OCI-LY7 (cell line): ENCODE measurements at regions not wholly inside any gene's neighbourhood (a gene's known extent, or its start where the extent isn't known, plus 50 kb on each side); places are given as distances from the start of the nearest gene placed in this dataset.

Experiments used
- BruUV-seq: library from RNA; stranded (reverse); fragments of 400-500 nt; replicated peaks from 2 replicates; lab custom pipeline; 2021; lab: Mats Ljungman, UMichigan
- CTCF ChIA-PET: fragments of 300-600 bp; sonication (Branson Sonifier 250); formaldehyde crosslinking; loops from one replicate; lab custom pipeline; 2022; ENCODE audit warnings: antibody characterized with exemption; ENCODE audit not compliant: unreplicated experiment; lab: Charles Lee
- POLR2A ChIA-PET: fragments of 300-600 bp; sonication (Branson Sonifier 250); formaldehyde crosslinking; loops from one replicate; lab custom pipeline; 2022; ENCODE audit warnings: antibody characterized with exemption; lab: Charles Lee
- DNase-seq: peaks from one replicate; pipeline ENCODE4 v3.0.0-alpha.2; 2015; ENCODE audit warnings: low spot score
- H2AFZ ChIP-seq: fragments of 200-600 bp; sonication (generic), shearing (Covaris generic); 2 replicates; pipeline ENCODE4 v1.6.1; 2014; ENCODE audit warnings: mild to moderate bottlenecking, antibody characterized with exemption, low read length, moderate library complexity
- H3K27ac ChIP-seq: fragments of 200-600 bp; sonication (generic); 2 replicates; pipeline ENCODE4 v1.5.1; 2014; ENCODE audit warnings: mixed run types, low read depth, mild to moderate bottlenecking, moderate library complexity, low read length, inconsistent platforms; ENCODE audit not compliant: poor library complexity, severe bottlenecking
- H3K36me3 ChIP-seq: fragments of 200-600 bp; sonication (generic); 2 replicates; pipeline ENCODE4 v1.6.1; 2014; ENCODE audit warnings: mild to moderate bottlenecking, antibody characterized with exemption, low read length, moderate library complexity, mixed read lengths; ENCODE audit not compliant: insufficient read depth
- H3K4me1 ChIP-seq: fragments of 200-600 bp; sonication (generic); 2 replicates; pipeline ENCODE4 v1.5.1; 2014; ENCODE audit warnings: mild to moderate bottlenecking, low read length; ENCODE audit not compliant: insufficient read depth, poor library complexity, severe bottlenecking
- H3K4me2 ChIP-seq: fragments of 200-600 bp; sonication (generic); 2 replicates; pipeline ENCODE4 v1.6.1; 2014; ENCODE audit warnings: mild to moderate bottlenecking, low read length
- H3K4me3 ChIP-seq: fragments of 200-600 bp; sonication (generic); 2 replicates; pipeline ENCODE4 v1.5.1; 2014; ENCODE audit warnings: mild to moderate bottlenecking, low read depth, low read length; ENCODE audit not compliant: poor library complexity, severe bottlenecking
- H3K79me2 ChIP-seq: fragments of 200-600 bp; sonication (generic); 2 replicates; pipeline ENCODE4 v1.6.1; 2016; ENCODE audit warnings: low read depth, mild to moderate bottlenecking, low read length, moderate library complexity, mixed read lengths; ENCODE audit not compliant: insufficient read depth
- H3K9me2 ChIP-seq: fragments of 200-600 bp; sonication (generic); 2 replicates; pipeline ENCODE4 v1.6.1; 2016; ENCODE audit warnings: mild to moderate bottlenecking, low read length, mixed read lengths; ENCODE audit not compliant: insufficient read depth
- H3K9me3 ChIP-seq: fragments of 200-600 bp; sonication (generic); 2 replicates; pipeline ENCODE4 v1.6.1; 2014; ENCODE audit warnings: mild to moderate bottlenecking, mixed run types, low read length, mixed read lengths
- H4K20me1 ChIP-seq: fragments of 200-600 bp; sonication (generic); 2 replicates; pipeline ENCODE4 v1.6.1; 2014; ENCODE audit warnings: mild to moderate bottlenecking, antibody characterized with exemption, low read length, moderate library complexity, mixed read lengths; ENCODE audit not compliant: insufficient read depth
- CTCF ChIP-seq: fragments of 200-600 bp; sonication (generic); conservative IDR thresholded peaks from 2 replicates; pipeline ENCODE4 v1.5.1; 2014; ENCODE audit warnings: mild to moderate bottlenecking, antibody characterized with exemption, low read length, moderate library complexity, mixed read lengths
- EZH2phosphoT487 ChIP-seq: fragments of 200-600 bp; sonication (generic); IDR thresholded peaks from 2 replicates; pipeline ENCODE4 v1.6.1; 2018; ENCODE audit warnings: low read depth, borderline replicate concordance, mild to moderate bottlenecking, mixed run types, antibody characterized with exemption, low read length, moderate library complexity, mixed read lengths
- intact Hi-C: fragments of 100-400 bp; cut with micrococcal nuclease; formaldehyde crosslinking; loops from one replicate; pipeline ENCODE4 v1.10.0; 2022; ENCODE audit not compliant: unreplicated experiment

DNA sequence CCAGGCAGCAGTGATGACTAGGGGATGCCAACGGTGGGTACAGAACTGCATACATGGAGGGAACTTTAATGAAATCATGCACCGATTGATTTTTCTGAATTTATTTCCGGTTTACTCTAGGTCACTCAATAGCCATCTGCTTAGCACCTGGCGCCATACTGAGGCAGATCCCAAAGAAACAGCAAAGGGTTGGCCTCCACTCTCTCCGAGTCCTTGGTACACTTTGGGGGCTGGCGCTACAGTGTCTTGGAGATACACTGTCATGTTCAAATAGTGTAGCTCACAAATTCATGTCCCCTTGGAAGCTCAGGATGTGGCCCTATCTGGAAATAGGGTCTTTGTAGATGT, 116.3 kb downstream of the BOD1 start:
- no peak overlapping the region for H3K27ac ChIP-seq
- no peaks in the 10 kb centered on the region for H3K79me2 ChIP-seq
- DNase-seq: no peak
- H3K4me1 ChIP-seq: no peaks in the 10 kb centered on the region
- H2AFZ ChIP-seq: no peak overlapping the region
- CTCF ChIA-PET: no interaction called here
- no peaks in the 10 kb centered on the region for H3K36me3 ChIP-seq
- H3K9me2 ChIP-seq: no peaks in the 10 kb centered on the region
- no peak overlapping the region for H3K4me3 ChIP-seq
- H3K9me3 ChIP-seq: no peaks in the 10 kb centered on the region
- POLR2A ChIA-PET: no interaction called here
- H3K4me2 ChIP-seq: no peak overlapping the region
- TF ChIP-seq CTCF (no peak), EZH2phosphoT487 (no peak)
- no TSS peak for BruUV-seq
- H4K20me1 ChIP-seq: no peaks in the 10 kb centered on the region
- intact Hi-C loops: no loop called here

DNA sequence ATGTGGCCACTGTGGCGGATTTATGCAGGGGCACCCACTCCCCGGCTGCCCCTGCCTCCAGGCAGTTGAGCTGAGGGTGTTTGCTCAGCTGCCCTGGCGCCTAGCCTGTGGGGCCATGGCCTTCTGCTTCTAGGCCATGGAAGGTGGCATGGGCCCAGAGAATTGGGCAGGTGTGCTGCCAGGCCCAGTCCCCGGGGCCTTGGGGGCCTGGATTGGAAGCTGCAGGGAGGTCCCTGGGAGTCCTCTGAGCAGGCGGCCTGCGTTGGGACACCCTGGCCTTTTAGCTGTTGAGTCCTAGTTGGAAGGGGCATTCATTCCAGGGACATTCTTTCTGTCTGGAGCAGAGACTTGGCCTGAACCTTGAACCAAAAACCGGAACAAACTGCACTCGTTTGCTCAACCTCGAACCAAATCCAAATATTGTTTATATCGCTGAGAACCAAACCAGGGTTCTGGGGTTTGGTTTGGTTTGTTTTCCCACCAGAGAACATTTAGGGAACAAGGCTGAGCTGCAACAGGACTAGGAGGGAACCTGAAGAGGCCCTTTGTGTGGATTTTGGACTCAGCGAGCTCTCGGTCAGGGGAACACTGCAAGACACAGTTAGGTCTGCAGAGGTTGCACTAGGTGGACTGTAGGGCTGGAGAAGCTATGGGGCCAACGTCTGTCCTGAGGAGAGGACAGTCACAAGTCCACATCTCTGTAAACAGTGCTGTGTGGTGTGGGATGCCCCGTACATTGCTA, 116.8 kb downstream of the BOD1 start:
- Histone ChIP-seq H3K4me1 (no peaks in the 10 kb centered on the region), H3K4me2 (no peak overlapping the region), H3K9me3 (no peaks in the 10 kb centered on the region), H3K79me2 (no peaks in the 10 kb centered on the region), H3K4me3 (no peak overlapping the region), H3K9me2 (no peaks in the 10 kb centered on the region), H4K20me1 (no peaks in the 10 kb centered on the region), H2AFZ (no peak overlapping the region), H3K36me3 (no peaks in the 10 kb centered on the region), H3K27ac (no peak overlapping the region)
- no TSS peak for BruUV-seq
- no peak for DNase-seq
- POLR2A ChIA-PET: no interaction called here
- CTCF ChIA-PET: no interaction called here
- intact Hi-C loops: no loop called here
- TF ChIP-seq EZH2phosphoT487 (no peak), CTCF (no peak)

- Histone ChIP-seq H3K4me3 (no peak overlapping the region), H3K4me1 (no peaks in the 10 kb centered on the region), H2AFZ (no peak overlapping the region), H3K9me2 (no peaks in the 10 kb centered on the region), H3K79me2 (no peaks in the 10 kb centered on the region), H3K4me2 (no peak overlapping the region), H4K20me1 (no peaks in the 10 kb centered on the region), H3K27ac (no peak overlapping the region), H3K9me3 (no peaks in the 10 kb centered on the region), H3K36me3 (no peaks in the 10 kb centered on the region)
- DNase-seq: no peak
- CTCF ChIA-PET: no interaction called here
- intact Hi-C loops: no loop called here
- TF ChIP-seq EZH2phosphoT487: no peak
- TF ChIP-seq CTCF: no peak
- BruUV-seq: no TSS peak
- POLR2A ChIA-PET: interaction anchor here (0.7 kb wide), 1 partner anchor 465 kb away, joined by 3 read pairs; no protein-coding TSS in a partner anchor
These were observed 117.5 kb downstream of the BOD1 start for GRCh38 chr5:173498739-173499470.
